T-helper 2 cell treated with Interferon-gamma antibody and Interleukin-4, amounts not matched to agents 100 ng/mL and 5 ng/mL, for 36 hours (primary cell): ENCODE measurements at regions not wholly inside any gene's neighbourhood (a gene's known extent, or its start where the extent isn't known, plus 50 kb on each side); places are given as distances from the start of the nearest gene placed in this dataset.

Source experiments
- intact Hi-C: fragments of 100-400 bp; cut with micrococcal nuclease; formaldehyde crosslinking; loops from one replicate; pipeline ENCODE4 v1.15.1; 2023

DNA sequence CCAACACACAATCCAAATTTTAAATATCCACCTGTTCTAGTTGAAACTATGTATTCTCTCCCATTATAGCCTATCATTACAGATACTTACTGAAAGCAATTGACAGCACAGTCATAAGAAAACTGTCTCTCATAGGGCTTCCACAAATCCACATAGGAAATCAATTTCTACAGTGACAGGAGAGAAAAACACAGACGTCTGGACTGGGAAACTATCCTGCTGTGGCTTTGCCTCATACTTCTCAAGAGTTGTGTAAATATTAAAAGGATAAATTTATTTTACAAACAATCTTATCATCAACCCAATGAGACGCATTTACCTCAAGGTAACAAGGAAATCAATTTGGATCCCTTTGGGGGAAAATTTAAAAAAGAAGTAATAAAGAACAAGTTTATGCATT lies 517.5 kb downstream of the EFNA5 start:
- intact Hi-C loops: no loop called here

- intact Hi-C loops: no loop called here
These were observed 521.3 kb downstream of the EFNA5 start for GRCh38 chr5:107149243-107150005.

DNA sequence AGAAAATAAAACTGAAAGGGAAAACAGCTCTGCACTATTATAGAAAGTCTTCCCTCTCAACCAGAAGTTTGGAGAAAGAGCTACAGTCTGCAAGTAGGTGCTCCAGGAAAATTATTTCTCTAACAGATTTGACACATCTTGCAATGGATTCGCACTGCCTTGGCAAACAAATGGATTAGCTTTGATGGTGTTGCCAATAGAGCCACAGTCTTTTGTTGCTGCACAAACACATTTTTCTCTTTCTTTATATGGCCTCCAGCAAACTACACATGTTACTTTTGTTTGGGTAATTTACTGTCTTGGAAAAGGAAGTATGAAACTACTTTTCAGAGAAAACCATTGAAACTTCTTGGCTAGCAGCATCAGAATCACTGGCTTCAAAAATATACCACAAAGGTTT lies 523.1 kb downstream of the EFNA5 start:
- intact Hi-C loops: no loop called here

DNA sequence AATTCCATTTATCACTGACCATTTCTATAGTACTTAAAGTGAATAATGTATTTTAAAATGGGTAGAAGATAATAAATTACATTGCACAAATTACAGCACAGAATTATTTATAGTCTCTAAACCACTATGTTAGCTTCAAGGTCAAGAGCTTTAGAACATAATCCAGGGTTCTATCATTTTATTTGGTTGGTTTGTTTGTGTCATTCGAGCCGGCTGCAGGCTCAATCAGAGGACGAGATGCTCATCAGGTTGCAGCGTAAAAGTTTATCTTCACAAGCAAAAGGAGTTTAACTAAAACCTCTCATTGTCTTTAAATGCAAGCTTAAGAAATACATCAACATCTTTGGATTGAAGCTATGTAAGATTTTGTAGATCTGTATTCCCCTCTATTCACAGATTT lies 523.8 kb downstream of the EFNA5 start:
- intact Hi-C loops: no loop called here

GRCh38 chr5:107135391-107135790 lies 535.3 kb downstream of the EFNA5 start:
- intact Hi-C loops: no loop called here

- intact Hi-C loops: no loop called here
These were observed 535.8 kb downstream of the EFNA5 start for GRCh38 chr5:107134931-107135330.

DNA sequence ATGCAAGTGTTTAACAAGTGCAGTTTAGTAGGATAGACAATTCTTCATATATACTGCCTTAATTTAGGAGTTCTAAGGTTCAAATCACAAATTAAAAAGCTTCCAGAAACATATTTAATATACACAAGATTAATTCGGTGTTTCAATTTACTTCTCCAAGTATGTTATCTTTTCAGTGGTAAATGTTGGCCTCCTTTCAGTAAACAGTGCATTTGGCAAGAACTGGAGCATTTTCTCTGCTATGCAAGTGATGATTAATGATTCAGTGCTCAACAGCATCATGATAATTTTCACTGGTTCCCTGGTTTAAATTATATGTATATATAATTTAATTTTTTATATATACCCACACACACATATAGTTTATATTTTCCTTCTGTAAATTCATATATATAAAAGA lies 541.7 kb downstream of the EFNA5 start:
- intact Hi-C loops: no loop called here

- intact Hi-C loops: no loop called here
These were observed 542.9 kb downstream of the EFNA5 start for GRCh38 chr5:107127878-107128277.

DNA sequence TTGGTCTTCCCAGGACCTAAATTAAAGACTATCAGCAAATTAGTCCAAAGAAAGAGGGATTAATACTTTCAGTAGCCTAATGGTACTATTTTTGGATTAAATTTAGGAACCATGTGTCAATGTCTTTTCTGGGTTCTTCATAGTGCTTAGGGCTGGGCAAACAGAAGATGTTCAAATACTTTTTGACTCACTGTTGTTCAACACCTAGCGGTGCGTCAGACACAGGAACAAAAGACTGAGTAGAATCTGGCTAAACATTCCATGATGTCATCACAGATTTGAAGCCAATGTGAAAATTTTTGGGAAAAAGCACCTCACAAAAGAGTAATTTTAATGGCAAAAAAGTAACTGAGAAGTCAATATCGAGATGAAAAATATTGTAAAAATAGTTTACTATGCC lies 544.4 kb downstream of the EFNA5 start:
- intact Hi-C loops: no loop called here

DNA sequence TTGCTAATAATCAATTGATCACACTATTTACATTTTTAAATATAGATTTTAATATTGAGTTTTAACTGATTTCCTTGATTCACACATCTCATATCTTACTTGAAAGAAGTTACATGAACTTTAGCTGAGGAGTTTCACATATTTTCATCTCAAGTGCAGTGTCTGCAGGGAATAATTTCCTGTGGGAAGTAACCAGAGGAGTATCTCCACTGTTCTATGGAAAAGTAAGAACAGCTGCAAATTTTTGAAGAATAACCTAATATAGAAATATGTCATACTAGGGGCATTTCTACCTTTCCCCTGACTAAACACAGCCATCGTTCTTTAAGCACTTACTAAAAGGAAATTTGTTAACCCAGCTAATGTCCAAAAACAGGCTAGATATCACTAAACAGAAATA lies 546.4 kb downstream of the EFNA5 start:
- intact Hi-C loops: no loop called here

- intact Hi-C loops: no loop called here
These were observed 547.7 kb downstream of the EFNA5 start for GRCh38 chr5:107123014-107123413.

DNA sequence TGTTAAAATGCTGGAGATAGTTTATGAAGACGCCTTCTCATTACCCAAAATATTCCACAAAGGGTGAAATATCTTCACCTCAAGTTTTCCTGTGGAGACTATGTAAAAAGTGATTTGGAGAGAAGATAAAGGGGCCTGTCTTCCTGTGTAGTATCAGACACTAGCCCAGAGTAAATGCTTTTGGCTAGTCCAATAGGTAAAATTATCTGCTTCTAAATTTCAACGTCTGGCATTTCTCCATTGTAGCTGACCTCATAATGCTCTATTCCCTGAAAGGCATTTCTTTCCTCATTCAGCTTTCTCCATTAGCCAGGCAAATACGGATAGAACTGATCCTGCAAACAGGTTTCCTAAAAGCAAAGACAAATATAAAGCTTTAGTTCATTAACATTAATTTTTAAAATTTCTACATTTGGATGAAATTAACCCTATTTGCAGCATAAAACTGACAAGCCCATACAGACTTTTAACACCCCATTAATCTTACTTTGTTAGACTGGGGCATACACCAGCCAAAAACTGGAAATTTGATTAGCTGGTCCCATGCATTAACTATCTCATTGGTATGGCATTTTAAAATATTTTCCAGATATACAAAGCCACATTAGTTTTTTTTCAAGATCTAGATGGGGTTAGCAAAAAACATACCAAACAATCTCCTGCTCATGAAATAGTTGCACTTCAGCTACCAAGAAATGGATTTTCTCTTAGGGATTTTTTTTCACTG lies 548.8 kb downstream of the EFNA5 start:
- intact Hi-C loops: no loop called here

DNA sequence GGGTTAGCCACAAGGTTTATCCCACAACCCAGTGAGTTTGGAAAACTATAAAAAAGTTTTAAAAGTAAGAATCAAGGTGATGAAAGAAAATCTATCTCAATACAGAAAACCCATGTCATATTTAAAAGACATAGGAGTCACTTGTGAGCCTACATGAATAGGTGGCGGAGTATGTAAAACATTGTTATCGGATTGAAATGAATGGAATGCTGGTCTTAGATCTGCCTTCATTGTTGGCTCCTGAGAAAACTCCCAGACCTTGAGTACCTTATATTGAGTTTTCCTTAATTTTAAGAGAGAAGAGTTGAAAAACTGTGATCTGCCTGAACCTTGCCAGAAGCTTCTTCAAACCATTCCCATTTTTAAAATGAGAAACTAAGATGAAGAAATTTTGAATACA lies 551.1 kb downstream of the EFNA5 start:
- intact Hi-C loops: no loop called here

- intact Hi-C loops: no loop called here
These were observed 552.3 kb downstream of the EFNA5 start for GRCh38 chr5:107118184-107119019.

- intact Hi-C loops: no loop called here
These were observed 558.5 kb downstream of the EFNA5 start for GRCh38 chr5:107112216-107112615.

DNA sequence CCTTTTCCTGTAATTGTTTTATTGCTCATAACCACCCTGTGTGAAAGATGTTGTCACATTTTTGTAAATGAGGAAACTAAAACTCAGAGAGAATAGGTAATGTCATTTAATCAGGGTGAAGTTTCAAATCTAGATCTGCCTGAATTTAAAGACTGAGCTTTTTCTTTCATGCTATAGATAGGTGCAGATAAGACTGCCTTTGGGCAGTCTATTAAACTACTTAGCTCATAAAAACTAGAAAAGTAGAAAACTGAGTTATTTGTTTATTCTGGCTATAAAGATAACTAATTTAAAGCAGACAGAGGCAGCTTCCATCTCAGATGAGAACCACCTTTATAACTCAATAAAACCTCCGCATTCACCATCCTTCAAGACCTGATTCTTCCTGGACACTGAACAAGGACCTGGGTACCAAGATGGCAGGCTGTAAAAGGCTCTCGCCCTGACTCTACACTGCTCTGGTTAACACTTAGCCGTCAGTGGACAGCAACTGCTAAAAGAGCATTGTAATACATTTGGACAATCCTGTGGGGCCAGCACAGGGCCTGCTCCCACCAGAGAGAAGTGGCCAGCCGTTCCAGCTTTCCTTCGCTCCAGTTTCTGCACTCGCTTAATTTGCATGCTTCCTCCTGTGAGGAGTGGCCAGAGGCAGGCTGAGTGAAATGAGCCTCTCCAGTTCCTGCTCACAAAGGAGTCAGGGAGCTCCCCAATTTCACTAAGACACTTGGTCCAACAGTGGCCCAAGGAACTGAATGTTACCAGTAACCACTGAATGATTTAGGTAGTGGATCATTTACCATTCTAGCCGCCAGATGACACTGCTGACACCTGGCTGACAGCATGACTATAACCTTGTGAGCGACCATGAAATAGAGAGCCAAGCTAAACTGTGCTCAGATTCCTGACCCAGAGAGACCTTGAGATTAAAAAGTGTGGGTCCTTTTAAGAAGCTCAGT lies 566.4 kb downstream of the EFNA5 start:
- intact Hi-C loops: no loop called here

- intact Hi-C loops: no loop called here
These were observed 567.2 kb downstream of the EFNA5 start for GRCh38 chr5:107103522-107103921.

DNA sequence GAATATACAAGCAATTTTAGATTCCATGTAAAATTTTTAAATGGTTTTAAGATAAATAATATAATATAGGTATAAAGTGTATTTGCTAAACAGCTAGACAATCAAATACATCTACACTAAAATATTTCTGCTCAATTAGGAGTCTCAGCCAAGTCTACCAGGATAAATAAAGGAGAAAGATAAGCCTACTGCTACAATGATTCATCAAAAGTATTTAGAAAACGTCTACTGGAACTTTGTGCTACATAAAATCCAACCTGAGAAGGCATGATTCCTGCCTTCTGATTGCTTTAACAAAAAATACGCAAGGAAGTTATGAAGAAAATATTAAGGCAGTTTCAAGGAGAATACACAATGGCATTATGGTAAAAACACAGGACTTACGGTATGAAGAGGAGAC lies 570.6 kb downstream of the EFNA5 start:
- intact Hi-C loops: no loop called here

DNA sequence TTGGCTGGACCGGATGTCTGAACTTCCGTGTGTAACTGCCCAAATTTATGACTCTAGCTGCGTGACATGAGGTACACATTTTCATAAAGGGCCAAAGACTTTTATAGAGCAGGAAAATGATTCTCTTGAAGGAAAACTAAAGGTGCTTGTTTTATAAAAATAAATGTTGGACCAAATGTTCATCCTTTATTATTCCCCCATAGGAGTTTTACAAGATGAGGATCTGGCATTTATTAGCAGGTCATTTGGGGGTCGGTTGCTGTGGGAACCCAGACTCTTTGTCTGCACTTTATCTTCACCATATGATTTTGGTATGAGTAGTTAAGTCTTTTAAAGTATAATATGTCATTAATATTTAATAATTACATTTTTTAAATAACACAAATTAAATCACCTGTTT lies 571.2 kb downstream of the EFNA5 start:
- intact Hi-C loops: no loop called here

GRCh38 chr5:107092695-107093094 lies 578.0 kb downstream of the EFNA5 start:
- intact Hi-C loops: no loop called here

GRCh38 chr5:107090506-107090905 lies 580.2 kb downstream of the EFNA5 start:
- intact Hi-C loops: no loop called here
